Activated CD4-positive, alpha-beta T cell treated with anti-CD3 and anti-CD28 coated beads, Interleukin-2, amount 50 U/mL, for 4 hours (primary cell): ENCODE measurements at regions not wholly inside any gene's neighbourhood (a gene's known extent, or its start where the extent isn't known, plus 50 kb on each side); places are given as distances from the start of the nearest gene placed in this dataset.

ENCODE experiments used
- DNase-seq, 2 experiments: peaks; one replicate each; pipeline ENCODE4 v3.0.0-alpha.2; 2020

DNA sequence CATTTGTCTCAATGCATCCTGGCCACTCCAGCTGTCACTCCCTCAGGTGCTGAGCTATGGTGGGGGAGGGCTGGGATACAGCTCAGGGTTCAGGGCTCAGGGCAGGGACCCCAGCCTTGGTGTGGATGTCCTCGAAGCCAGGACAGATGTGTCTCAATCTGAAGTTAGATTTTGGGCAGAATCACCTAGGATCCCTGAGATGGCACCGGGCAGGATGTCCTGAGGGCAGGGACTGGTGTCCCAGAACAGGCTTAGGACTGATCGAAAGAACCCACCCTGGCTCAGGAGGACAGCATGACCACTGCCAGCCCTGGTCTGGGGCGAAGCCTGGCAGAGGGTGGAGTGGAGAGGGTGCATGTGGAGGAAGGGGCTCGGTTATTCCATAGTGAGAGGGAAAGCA lies 96.8 kb upstream of the THY1 start:
- no peak for DNase-seq

DNA sequence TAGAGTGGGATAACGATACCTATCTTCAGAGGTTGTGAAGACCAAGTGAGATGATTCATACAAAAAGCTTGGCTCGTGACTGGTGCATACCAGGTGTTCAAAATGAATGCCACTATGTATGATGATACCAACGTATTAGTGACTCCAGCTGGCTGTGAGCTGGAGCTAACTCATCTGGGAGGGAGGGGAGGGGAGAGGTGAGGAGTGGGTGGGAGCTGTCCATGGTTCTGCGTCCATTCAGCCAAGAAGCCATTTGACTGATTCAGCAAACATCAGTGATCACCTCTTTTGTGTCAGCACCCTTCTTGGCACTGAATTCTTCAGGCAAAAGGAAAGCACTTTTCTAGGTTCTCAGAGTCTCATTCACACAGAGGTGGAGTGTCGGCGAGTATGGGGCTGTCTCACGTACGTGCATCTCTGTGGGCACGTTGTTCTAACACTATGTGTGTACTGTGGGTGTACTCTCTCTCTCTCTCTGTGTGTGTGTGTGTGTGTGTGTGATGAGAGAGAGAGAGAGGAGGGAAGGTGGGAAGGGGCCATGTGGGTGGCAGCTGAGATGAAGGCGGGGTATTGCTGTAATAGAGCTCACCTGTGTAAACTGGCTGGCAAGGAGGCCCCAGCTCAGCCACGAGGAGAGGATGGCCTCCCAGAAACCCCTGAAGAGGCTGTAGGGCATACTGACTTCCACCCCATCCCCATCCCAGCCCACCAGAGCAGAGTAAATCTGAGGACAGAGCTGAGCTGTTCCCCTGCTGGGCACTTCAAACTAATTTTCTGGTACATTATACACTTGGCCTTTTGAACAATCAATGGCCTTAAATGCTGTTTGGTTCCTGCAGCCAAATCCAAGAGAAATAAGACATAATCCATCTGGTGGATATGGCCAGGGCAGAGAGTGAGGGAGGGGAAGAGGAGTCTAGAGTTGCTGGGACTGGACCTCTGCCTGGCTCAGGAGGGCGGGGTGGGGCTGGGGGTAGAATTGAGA lies 96.1 kb upstream of the THY1 start:
- DNase-seq = no peak

DNA sequence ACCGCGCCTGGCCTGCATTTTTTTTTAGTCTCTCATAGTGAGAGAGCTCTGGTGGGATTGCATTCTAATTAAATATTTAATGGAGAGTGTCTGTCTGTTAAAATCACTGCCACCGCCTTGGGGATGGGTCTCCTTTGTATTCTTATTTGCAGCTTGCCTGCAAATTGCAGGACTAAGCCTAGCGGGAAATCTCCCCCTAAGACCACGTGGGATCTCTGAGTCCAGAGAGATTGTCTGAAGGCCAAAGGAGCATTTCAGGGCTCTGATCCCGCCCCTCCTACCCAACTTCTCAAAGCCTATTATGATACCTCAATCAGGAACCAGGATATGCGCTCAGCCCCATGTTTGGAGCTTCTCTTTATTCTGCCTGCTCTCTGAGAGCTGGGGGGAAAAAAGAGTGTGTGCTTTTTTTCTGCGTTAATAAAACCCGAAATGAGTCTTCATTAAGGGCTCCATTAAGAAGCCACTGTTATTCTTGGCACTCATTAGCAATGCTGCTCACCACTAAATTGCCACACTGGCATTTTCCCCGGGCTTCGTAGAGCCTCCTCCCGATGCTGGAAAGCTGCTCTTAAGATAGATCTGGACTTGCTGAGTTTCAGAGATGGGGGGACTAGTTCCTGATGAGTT lies 92.9 kb upstream of the THY1 start:
- DNase-seq = no peak

DNA sequence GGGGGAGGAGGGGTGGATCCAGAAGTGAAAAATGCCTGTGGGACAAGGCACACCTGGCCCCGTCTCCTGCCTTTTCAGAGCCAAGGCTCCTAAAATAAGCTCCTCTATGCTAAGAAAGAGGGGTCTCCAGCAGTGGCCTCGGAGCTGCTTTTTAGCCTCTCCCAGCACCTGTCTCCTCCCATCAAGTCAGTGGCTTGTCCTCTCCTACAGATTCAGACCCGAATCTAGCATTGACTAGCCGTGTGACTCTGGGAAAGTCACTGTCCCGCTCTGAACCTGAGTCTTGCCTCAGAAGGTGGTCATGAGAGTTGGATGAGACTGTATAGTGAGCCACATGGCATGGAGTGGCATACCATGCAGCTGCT lies 90.8 kb upstream of the THY1 start:
- no peak for DNase-seq

DNA sequence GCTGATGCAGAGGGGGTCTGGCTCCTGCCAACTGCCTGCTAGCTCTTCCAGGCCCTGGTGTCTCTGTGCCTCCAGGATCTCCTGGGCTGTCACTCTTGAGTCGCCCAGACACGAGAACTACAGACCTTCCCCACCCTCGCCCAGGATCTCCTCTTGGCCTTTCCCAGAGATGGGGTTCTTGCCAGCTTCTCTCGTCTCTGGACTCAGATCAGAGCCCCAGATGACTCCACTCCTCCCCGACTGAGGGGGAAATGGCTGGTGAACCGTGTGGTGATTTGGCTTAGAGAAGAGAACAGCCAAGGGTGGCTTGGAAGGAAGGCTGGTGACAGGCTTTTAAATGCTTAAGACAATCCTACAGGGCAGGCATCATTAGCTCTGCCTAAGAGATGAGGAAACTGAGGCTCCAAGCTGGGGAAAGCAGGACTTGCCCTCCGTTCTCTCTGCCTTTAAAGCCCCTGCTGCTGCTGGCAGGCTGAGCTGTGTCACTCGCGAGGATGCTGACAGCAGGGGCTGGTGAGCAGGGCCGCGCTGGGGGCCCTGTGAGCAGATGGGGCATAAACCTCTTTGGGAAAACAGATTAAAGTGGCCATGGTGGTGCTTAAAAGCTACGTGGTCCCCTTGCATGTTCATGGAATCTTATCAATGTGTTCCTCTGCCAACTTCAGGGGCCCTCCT lies 90.3 kb upstream of the THY1 start:
- DNase-seq = no peak

DNA sequence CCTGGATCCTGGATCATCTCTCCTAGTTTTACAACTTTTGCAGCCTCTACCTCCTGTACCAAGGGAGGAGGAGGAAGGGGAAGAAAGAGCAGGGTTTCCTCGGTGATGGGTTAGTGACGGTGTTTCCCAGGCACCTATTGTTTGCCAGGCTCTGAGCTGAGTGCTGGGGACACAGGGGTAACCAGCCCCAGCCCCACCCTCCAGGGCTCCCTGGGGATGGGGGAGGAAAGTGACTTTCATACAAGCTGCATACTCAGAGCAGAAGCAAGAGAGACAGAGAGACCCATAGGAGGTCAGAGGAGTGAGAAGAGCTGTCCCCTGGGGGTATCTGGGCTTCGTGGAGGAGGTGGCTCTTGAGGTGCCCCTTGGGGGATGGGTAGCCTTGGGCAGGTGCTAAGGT lies 89.4 kb upstream of the THY1 start:
- DNase-seq = no peak

DNA sequence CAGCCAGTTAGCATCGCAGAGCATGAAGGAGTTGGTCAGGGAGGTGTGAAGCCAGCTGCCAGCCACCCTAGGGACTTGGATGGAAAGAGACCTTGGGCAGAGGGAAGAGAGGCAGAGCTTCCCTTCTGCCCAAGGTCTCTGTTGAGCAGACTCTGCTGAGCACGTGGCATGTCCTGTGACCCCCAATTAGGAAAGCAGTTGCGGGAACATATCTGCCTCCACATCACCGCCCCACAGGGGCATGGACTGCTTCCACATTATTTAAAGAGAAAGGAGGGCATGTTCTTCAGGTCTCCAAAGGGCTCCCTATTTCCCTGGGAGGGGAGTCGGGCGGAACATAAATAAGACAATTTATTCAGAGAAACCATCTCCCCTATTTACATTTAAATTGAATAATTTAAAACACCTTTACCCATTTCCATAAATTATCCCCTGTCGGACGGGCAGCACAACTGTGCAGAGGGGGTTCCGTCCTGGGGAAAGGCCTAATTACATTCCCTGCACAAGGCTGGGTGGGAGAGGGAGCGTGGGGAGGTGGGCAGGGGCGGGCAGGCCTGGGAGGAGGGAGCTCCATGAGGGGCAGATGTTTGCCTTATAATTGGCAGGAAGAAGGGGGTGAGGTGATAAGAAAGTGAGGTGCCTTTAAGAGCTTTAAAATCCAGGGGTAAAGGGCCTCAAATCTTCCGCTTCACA lies 88.8 kb upstream of the THY1 start:
- no peak for DNase-seq

DNA sequence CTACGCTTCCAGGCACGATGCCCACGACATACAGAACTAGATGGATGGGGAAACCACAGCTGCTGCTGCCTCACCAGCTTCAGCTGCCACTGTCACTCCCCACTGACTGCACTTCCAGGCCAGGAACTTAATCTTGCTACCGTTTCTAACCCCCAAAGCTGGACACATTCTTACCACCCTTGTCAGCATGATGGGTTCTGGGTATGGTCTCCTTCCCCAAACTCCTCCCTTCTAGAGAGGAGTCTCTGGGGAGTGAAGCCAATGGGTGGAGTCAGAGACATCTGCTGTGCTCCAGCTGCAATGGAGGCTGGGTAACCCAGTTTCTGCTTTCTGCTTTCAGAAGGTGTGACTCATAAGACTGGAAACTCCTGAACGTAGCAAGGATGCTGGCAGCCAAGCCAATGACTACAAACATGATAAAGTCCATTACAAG lies 87.0 kb upstream of the THY1 start:
- no peak for DNase-seq

DNA sequence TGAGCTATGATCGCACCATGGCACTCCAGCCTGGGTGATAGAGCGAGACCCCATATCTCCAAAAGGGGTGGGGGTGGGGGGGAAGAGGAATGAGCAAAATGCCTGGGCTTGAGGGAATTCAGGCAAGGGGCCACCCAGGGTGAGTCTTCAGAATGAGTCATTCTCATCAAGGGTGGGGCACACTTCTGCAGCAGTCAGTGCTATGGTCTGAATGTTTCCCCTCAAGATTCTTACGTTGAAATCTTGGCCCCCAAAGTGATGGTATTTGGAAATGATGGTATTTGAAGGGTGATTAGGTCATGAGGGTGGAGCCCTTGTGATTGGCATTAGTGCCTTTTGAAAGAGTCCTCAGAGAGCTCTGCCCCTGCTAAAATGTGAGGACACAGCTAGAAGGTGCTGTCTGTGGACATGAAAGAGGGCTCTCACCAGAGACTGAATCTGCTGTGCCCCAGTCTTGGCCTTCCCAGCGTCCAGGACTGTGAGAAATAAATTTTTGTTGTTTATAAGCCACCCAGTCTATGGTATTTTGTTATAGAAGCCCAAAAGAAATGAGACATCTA lies 86.4 kb upstream of the THY1 start:
- DNase-seq = no peak

DNA sequence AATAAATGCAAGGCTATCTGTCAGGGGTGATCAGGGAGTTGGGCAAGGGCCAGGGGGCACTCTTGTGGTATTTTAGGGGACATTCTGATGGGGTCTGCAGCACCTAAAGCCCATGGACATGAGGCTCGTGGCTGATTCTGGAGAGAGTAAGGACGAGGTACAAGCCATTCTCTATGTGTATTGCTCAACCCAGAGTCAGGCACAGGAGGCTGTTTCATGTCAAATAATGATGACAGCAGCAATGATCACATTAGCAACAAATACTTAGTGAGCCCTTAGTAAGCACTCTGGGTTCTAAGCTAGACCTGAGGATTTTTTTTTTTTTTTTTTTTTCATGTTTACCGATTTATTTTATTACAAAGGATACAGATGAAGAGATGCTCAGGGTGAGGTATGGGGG lies 83.5 kb upstream of the THY1 start:
- DNase-seq = no peak

DNA sequence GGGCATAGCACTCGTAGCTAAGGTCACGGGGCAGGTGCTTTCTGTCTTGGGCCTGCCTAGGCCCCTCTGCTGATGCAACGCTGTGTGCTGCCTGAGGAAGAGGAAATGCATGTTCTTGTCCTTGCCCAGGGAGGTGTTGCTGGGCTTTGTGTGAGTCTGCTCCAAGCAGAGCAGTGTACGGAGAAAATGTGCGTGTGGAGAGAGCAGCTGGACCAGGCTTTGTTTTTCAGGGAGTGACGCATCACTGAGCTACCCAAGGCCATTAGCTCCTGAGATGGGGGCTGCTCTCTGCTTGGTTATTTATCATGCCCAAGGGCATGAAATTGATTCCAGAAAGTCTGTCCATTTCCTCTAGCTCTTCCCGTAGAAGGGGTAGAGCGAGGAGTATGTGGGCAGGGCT lies 82.9 kb upstream of the THY1 start:
- no peak for DNase-seq

DNA sequence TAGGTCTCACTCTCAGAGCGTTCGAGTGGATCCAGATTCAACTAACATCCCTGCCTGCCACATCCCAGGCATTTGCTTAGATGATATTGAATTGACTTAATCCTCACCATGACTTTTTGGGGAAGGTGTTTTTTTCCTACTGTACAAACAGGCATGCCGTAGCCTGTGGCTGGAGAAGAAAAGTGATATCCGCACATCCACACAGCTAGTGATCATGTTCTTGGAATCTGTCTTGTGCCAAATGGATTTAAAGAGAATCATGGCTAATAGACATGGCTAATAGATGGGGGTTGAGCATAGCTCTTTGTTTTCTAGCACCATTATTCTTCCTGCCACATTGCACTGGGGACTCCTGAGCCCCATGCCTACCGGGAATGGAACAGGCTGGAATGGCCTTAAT lies 82.1 kb upstream of the THY1 start:
- no peak for DNase-seq

DNA sequence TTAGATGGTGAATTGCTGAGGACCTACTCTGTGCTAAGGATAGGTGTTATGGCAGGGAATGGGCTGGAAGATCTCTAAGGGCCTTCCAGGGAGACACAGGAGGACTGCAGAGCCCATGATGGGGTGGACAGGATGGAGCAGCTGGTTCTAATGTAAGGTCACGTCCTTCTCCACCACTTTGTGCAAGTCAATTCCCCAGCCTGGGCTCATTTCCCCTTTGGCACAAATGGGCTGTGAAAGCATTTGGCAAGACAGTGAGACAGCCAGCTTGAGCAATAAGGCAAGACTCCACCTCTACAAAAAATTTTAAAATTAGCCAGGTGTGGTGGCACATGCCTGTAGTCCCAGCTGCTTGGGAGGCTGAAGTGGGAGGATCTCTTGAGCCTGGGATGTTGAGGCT lies 81.4 kb upstream of the THY1 start:
- DNase-seq = no peak

DNA sequence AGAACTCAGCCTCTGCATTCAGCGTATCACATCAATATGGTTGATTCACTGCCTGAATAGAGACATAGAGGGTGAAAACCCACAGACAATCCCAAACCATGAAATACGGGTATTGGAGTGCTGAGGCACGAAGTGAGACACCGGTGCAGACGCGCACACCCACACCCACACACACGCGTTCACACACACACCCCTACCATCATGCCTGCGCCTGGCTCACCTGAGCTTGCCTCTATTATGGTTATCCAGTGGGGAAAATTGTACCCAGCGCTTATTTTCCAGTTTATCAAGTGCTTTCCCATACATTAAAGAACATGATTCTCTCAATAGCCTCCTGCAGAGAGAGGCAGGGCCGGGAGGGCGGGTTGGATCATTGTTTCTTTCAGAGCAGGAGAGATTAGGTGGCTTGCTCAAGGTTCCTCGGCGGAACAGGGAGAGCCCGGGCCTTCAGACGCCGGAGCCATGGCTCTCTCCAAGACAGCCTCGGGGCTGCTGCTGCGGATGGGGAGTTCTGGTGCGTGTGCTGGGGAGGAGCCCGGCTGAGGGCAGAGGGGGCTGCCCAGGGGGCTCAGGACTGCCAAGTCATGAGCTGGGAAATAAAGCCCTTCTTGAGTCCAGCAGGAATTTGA lies 78.9 kb upstream of the THY1 start:
- no peak for DNase-seq

DNA sequence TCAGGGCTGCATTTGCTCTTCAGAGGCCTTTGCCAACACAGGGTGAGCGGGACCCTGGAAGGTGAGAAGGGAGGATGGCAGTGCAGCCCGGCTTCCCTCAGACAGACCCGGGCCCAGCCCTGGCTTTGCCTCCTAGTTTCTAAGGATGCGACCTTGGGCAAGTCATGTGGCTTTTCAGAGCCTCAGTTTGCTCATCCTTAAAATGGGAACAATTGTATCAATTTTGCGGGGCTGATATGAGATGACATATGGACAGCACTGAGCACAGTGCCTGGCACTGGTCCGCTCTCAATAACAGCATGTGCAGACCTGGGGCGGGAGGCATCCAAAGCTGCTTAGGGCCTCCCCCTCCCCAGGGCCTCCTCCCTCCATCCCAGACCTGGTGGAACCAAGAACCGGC lies 74.7 kb upstream of the THY1 start:
- no peak for DNase-seq

DNA sequence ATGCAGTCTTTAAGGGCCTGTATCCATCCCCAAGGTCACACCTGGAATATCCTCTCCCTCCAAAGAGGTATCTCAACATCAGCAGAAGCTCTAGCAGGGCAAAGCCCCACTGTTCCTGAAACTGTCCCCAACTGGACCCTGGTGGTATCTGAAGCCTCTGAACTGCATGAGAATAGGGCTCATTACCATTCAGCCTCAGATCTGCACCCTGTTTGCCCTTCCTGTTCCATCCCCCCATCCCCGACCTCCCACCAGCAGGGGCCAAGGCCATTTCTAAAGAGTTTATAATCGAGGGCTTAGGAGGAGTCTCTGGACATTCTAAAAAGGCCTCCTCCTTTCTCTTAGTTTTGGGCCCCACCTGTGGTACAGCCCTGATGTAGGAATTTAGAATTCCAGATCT lies 74.0 kb upstream of the THY1 start:
- no peak for DNase-seq

DNA sequence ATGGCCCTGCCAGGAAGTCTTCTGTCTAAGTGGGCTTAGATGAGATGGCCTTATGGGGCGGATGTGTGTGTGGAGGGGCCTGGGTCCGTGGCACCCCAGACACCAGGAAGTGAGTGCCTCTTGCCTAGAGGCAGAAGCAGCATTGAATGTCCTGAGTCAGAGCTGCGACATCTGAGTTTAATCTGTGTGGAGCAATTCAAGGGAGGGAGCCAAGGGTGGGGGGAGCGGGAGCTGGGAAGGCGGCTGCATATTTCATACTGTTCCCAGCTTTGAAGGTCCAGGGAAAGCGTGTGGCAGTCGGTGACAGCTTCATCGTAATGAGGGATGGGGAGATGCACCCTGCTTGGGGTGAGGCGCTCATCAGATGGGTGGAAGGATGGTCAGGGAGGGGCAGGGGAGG lies 73.5 kb upstream of the THY1 start:
- no peak for DNase-seq

DNA sequence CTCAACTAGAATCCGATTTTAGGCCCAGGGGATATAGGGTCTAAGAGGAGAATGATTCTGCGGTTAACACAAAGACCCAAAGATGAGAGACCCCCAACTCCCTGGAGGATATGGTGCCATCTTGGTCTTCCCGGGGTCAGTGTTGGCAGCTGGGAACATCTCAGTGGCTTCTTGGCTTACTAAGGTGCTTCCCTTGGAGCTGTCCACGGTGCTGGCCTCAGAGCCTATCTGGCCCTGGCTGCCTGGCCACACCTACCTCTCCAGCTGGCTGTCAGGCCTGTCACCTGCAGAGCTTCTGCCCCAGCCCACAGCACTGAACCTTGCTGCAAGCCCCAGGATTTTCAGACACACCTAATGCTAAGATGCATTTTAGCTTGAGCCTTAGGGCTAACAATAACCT lies 70.7 kb upstream of the THY1 start:
- no peak for DNase-seq

DNA sequence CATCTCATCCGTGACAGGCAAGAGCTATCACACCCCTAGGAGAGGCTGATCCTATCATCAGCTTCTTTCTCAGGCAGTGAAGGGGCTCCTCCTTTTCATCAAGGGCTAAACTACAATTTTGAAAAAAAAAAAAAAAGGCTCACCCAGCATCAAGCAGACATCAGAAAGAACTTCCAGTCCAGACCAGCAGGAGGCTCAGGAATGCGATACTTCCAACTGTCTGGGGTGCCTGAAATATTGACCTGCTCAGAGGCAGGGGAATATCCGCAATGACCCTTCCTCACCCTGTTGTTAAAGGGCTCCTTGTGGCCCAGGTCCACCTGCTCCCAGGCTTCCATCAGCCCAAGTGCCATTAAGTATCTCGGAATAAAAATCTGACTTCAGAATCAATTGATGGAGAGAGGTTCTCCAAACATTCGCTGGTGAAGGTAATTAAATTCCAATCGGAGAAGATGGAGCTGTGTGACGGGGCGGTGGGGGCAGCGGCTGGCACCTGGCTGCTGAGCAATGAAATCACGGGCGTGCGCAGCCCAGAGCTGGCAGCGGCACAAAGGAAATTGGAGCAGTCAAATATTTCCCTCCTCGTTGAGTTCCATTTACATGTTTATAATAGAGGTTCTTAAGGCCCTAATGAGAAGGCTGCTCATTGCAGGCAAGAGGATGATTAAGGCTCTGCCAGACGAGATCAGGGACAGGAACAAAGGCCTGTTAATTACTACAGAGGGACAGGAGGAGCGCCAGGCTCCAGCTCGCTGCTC lies 69.0 kb upstream of the THY1 start:
- DNase-seq = no peak

DNA sequence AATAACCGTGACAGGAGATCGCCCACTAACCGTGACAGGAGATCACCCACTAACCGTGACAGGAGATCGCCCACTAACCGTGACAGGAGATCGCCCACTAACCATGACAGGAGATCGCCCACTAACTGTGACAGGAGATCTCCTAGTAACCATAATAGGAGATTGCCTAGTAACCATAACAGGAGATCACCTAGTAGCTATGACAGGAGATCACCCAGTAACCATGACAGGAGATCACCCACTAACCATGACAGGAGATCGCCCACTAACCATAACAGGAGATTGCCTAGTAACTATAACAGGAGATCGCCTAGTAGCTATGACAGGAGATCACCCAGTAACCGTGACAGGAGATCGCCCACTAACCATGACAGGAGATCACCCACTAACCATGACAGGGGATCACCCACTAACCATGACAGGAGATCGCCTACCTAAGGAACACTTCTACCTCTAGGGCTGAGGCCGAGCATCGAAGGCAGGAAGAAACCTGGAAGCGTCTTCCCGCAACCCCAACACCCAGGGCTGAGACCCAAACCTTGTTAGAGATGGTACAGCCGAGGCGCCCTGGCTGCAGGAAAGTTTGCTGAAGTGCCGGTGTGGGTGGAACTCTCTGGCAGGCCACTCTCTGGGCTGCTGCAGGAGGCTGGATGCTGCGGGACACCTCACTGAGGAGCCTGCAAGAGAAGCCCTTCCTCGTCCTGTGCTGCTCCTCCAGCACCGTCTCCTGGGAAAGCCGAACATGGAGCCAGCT lies 67.5 kb upstream of the THY1 start:
- no peak for DNase-seq

DNA sequence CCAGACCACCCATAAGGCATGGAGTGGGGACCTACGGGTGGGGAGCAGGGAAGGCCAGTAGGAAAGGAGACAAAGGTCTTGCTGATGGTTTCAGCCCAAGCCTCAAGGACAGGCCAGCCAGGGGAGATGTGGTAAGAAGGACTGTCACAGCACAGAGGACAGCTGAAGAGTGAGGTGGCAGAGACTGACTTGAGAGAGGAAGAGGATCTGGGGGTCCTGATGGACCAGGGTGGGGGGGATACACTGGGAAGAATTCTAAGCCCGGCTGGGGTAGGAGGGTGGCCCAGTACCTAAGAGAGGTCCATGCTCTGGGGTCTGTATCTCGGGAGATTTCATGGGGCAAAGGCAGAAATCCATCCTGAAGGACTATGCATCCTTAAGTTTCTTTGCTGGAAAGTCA lies 66.1 kb upstream of the THY1 start:
- no peak for DNase-seq
